HL-60 (cell line): ENCODE measurements at regions not wholly inside any gene's neighbourhood (a gene's known extent, or its start where the extent isn't known, plus 50 kb on each side); places are given as distances from the start of the nearest gene placed in this dataset.

Source experiments
- DNase-seq, 2 experiments: peaks; one replicate each; pipeline ENCODE4 v3.0.0-alpha.2; 2010 to 2020; ENCODE audit warnings: low read depth in 1 of 2, low spot score in 1 of 2
- H3K27ac ChIP-seq: fragments of 250-450 bp; sonication (Bioruptor Pico); replicated peaks from 2 replicates; pipeline ENCODE4 v1.5.1; 2020; ENCODE audit warnings: mild to moderate bottlenecking, moderate library complexity
- H3K27me3 ChIP-seq: fragments of 250-450 bp; sonication (Bioruptor Pico); 2 replicates; pipeline ENCODE4 v1.5.1; 2021; ENCODE audit warnings: mild to moderate bottlenecking, moderate library complexity; ENCODE audit not compliant: insufficient read depth, poor library complexity, severe bottlenecking
- H3K4me3 ChIP-seq: replicated peaks from 2 replicates; pipeline ENCODE4 v1.5.1; 2011; ENCODE audit warnings: mild to moderate bottlenecking, control low read depth, low read length; ENCODE audit not compliant: insufficient read depth
- CTCF ChIP-seq: IDR thresholded peaks from one replicate; pipeline ENCODE4 v1.5.1; 2011; ENCODE audit warnings: low read length, control low read depth, inconsistent platforms; ENCODE audit not compliant: insufficient read depth
- GABPA ChIP-seq: IDR thresholded peaks from 2 replicates; pipeline ENCODE4 v1.6.1; 2012; ENCODE audit warnings: low read depth
- POLR2AphosphoS5 ChIP-seq: IDR thresholded peaks from 2 replicates; pipeline ENCODE4 v1.6.1; 2012; ENCODE audit warnings: low read depth
- REST ChIP-seq: IDR thresholded peaks from 2 replicates; pipeline ENCODE4 v1.6.1; 2012; ENCODE audit warnings: low read depth; ENCODE audit not compliant: insufficient replicate concordance
- SPI1 ChIP-seq: IDR thresholded peaks from 2 replicates; pipeline ENCODE4 v1.6.1; 2012; ENCODE audit warnings: low read depth, mild to moderate bottlenecking, borderline replicate concordance

GRCh38 chr4:108450236-108450898 lies 170.0 kb upstream of the RPL34 start:
- no peak for DNase-seq
- Histone ChIP-seq H3K27me3 (no peaks in the 10 kb centered on the region), H3K27ac (no peak overlapping the region), H3K4me3 (no peak overlapping the region)
- TF ChIP-seq POLR2AphosphoS5, result no peak
- TF ChIP-seq GABPA, result no peak
- no peak for TF ChIP-seq SPI1
- TF ChIP-seq CTCF, result no peak
- TF ChIP-seq REST, result no peak

- H3K27ac ChIP-seq, result no peak overlapping the region
- TF ChIP-seq POLR2AphosphoS5, result no peak
- no peak for TF ChIP-seq CTCF
- TF ChIP-seq GABPA, result no peak
- no peak for TF ChIP-seq REST
- no peak for TF ChIP-seq SPI1
- H3K4me3 ChIP-seq, result no peak overlapping the region
- no peaks in the 10 kb centered on the region for H3K27me3 ChIP-seq
- DNase-seq, result no peak
Measured at GRCh38 chr4:108449129-108449528, 171.2 kb upstream of the RPL34 start.

GRCh38 chr4:108446556-108446955 lies 173.8 kb upstream of the RPL34 start:
- Histone ChIP-seq H3K27ac (no peak overlapping the region), H3K27me3 (no peaks in the 10 kb centered on the region), H3K4me3 (no peak overlapping the region)
- no peak for DNase-seq
- TF ChIP-seq REST (no peak), CTCF (no peak), GABPA (no peak), SPI1 (no peak), POLR2AphosphoS5 (no peak)
